Stimulated activated naive CD8-positive, alpha-beta T cell treated with anti-CD3 and anti-CD28 coated beads, Interleukin-15, Interleukin-2, amounts not matched to agents 100 U/mL and 50 U/mL, for 24 hours (primary cell): ENCODE measurements at regions not wholly inside any gene's neighbourhood (a gene's known extent, or its start where the extent isn't known, plus 50 kb on each side); places are given as distances from the start of the nearest gene placed in this dataset.
A peak's percentile ranks its signal among the peaks of the same experiment; 100 is the strongest.

Source experiments
- ATAC-seq: fragments of 150-1000 bp; cut with Tn5 transposase; one replicate; pipeline ENCODE4 v1.10.0; 2021
- DNase-seq: peaks from one replicate; pipeline ENCODE4 v3.0.0; 2021

DNA sequence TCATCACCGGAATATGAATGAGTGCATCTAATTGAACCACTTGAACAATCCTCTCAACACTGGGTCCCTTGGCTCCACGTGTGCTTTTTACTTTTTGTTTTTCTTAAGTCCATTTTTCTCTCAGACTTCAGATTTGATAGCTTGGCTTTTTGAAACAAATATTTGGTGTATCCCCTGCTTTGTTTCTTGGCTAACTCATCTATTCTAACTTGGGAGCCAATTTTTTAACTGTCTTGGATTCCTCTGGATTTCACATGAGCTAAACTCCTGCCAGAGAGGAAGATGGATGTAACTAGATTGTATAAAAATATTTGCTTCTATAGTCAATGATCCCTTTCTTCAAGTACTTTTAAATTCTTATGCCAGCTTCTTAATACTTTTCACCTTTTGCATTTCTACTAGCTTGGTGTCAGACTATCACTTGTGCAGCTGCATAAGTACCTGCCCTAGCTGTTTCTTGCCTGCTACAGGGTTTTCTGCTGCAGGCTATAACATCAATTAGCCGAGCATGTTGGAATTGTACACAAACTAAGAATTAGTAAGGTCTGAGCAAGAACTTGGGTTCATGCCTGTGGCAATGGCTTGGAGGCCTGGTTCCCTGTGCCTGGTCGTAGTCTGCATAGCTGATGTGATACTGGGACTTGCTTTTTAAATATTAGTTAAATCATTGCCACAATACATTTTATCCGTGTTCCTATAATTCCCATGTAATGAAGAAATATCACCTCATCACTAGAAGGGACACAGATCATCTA is 281.5 kb downstream of the EN1 start:
- DNase-seq (no peak), ATAC-seq (no peak)

- ATAC-seq, result no peak
- DNase-seq, result no peak
These were observed 282.1 kb downstream of the EN1 start for GRCh38 chr2:118565301-118565700.

DNA sequence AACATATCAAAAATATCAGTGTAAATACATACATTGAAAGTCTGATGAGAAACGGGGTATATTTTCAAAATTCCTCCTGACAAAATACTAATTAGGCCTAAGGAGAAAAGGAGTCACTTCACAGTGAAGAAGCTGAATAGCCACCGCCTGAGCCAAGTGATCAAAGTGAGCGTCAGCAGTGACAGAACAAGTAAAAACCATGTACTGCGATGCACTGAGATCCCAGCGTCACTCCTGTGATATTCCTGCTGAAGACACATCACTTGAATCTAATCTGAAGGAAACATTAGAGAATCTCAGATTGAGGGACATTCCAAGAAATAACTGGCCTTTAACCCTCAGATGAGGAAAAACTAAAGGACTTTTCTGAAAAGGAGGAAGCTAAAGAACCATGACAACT is 285.3 kb downstream of the EN1 start:
- no peak for DNase-seq
- no peak for ATAC-seq

- DNase-seq (no peak), ATAC-seq (no peak)
These were observed 288.6 kb downstream of the EN1 start for GRCh38 chr2:118558846-118559245.

DNA sequence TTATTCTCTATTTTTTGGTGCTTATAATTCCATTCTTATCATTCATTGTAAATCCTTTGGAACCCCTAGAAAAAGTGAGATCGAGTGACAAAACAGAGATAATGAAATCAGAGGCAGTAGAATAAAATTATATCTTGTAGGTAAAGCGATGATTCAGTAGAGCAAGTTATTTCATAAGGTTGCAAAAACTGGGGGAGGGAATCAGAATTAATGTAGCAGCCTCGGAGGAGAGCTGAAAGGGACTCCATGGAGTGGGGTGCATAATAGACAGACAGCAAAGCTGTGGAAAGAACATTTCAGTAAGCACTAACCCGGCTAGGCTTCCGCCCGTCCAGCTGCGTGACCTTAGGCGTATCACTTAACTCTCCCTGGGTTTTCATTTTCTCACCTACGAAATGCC is 289.7 kb downstream of the EN1 start:
- DNase-seq, result no peak

GRCh38 chr2:118557016-118557415 is 290.4 kb downstream of the EN1 start:
- ATAC-seq, result no peak

More for the DNA sequence above, 289.7 kb downstream of the EN1 start:
- no peak for ATAC-seq

GRCh38 chr2:118554616-118555015 is 292.8 kb downstream of the EN1 start:
- no peak for ATAC-seq
- DNase-seq, result no peak

More at GRCh38 chr2:118557016-118557415, 290.4 kb downstream of the EN1 start:
- no peak for DNase-seq

DNA sequence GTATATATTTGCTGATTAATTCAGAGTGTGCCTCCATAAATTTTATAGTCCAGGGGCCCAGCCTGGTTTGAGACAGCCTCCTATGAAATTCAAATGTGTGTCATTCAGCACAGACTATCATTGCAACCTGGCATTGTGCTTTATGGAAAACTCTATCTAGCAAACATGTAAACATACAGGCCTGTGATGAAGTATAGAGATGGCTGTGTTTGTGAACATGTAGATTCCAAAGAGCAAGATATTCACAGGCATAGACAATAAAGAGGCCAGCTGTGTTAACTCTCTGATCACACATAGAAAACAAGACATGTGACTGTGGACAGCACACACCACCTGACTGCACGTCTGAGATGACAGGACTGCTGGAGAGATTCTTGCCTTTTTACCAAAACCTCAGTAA is 297.9 kb downstream of the EN1 start:
- ATAC-seq (no peak), DNase-seq (no peak)

- ATAC-seq, result no peak
- DNase-seq, result no peak
These were observed 298.5 kb downstream of the EN1 start for GRCh38 chr2:118548880-118549488.

- DNase-seq, result peak; percentile 7
- no peak for ATAC-seq
These were observed 308.2 kb downstream of the EN1 start for GRCh38 chr2:118539290-118539689.

- ATAC-seq (no peak), DNase-seq (no peak)
These were observed 311.1 kb downstream of the EN1 start for GRCh38 chr2:118536306-118536705.

GRCh38 chr2:118535818-118536212 is 311.6 kb downstream of the EN1 start:
- ATAC-seq (no peak), DNase-seq (no peak)

GRCh38 chr2:118535171-118535817 is 312.2 kb downstream of the EN1 start:
- ATAC-seq (no peak), DNase-seq (no peak)

DNA sequence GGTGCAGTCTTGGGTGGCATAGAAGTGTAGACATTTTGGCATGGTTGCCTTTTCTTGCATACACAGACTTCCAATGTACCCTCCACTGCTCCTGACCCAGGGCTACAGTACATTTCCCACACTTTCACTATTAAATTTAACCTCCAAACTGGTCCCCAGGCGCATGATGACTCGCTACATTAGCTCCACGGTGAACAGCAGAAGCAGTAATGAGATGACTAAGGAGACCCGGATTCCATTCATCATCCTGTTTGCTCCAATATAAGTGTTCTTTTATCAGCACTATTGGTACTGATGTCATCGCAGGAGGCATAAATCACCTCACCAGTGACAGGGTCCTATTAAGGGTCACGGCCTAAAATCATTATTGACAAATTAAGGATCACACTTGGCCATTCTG is 316.5 kb downstream of the EN1 start:
- ATAC-seq (no peak), DNase-seq (no peak)

GRCh38 chr2:118529908-118530599 is 317.4 kb downstream of the EN1 start:
- DNase-seq, result no peak
- ATAC-seq, result no peak

GRCh38 chr2:118527571-118527970 is 319.9 kb downstream of the EN1 start:
- ATAC-seq, result no peak
- no peak for DNase-seq

DNA sequence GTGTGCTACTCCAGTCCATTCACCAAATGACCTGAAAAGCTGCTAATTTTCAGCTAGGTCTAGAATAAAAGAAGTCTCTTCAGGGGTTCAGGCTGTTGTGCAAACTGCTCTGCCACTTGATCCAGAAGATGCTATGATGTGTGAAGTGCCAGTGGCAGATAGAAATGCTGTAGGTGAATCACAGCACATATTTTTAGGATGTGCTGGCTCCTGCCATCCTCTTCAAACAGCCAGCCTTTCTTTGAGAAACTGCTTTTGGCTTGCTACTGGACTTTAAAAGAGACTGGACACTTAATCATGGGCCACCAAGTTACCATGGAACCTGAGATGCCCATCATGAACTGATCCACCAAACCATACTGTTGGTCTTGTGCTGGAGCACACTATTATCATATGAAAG is 322.1 kb downstream of the EN1 start:
- ATAC-seq (no peak), DNase-seq (no peak)

GRCh38 chr2:118524911-118525310 is 322.5 kb downstream of the EN1 start:
- DNase-seq, result no peak
- no peak for ATAC-seq

GRCh38 chr2:118523761-118524160 is 323.7 kb downstream of the EN1 start:
- no peak for DNase-seq
- ATAC-seq, result no peak

- no peak for ATAC-seq
- no peak for DNase-seq
These were observed 325.5 kb downstream of the EN1 start for GRCh38 chr2:118521960-118522359.

- DNase-seq (no peak), ATAC-seq (no peak)
These were observed 326.2 kb downstream of the EN1 start for GRCh38 chr2:118521272-118521671.

GRCh38 chr2:118520246-118520645 is 327.2 kb downstream of the EN1 start:
- DNase-seq (no peak), ATAC-seq (no peak)

- ATAC-seq (no peak), DNase-seq (no peak)
These were observed 327.9 kb downstream of the EN1 start for GRCh38 chr2:118519511-118519910.
